Colonic mucosa (tissue), 4 donors: ENCODE measurements at regions not wholly inside any gene's neighbourhood (a gene's known extent, or its start where the extent isn't known, plus 50 kb on each side); places are given as distances from the start of the nearest gene placed in this dataset.

Experiments
- DNase-seq: peaks from one replicate; pipeline ENCODE4 v3.0.0-alpha.2; 2020
- H3K27ac ChIP-seq: fragments of 200-600 bp; one replicate; pipeline ENCODE4 v1.8.0; 2021
- H3K27me3 ChIP-seq: fragments of 200-600 bp; one replicate; pipeline ENCODE4 v1.8.0; 2021
- H3K36me3 ChIP-seq: fragments of 200-600 bp; one replicate; pipeline ENCODE4 v1.8.0; 2021
- H3K4me1 ChIP-seq: fragments of 200-600 bp; one replicate; pipeline ENCODE4 v1.8.0; 2021; ENCODE audit warnings: mild to moderate bottlenecking
- H3K4me3 ChIP-seq: fragments of 200-600 bp; one replicate; pipeline ENCODE4 v1.8.0; 2021
- H3K9ac ChIP-seq, 2 donors: one replicate each; pipeline ENCODE4 v1.7.0; 2013; ENCODE audit warnings: control low read depth in 2 of 2, low read depth in 2 of 2, low read length in 2 of 2
- H3K9me3 ChIP-seq: fragments of 200-600 bp; one replicate; pipeline ENCODE4 v1.8.0; 2021
- intact Hi-C: fragments of 100-400 bp; cut with DNase I; formaldehyde crosslinking; loops from one replicate; pipeline ENCODE4 v1.14.1; 2022
- TF ChIP-seq, protein P1 (sequence below): fragments of 200-600 bp; IDR thresholded peaks from one replicate; pipeline ENCODE4 v1.8.0; 2022; ENCODE audit warnings: antibody characterized with exemption, mild to moderate bottlenecking
- donor health status: healthy.
- donor health status: DM: no; HTN: no; CAD: no.
- donor health status: DM: no; HTN: no; CAD: no.

DNA sequence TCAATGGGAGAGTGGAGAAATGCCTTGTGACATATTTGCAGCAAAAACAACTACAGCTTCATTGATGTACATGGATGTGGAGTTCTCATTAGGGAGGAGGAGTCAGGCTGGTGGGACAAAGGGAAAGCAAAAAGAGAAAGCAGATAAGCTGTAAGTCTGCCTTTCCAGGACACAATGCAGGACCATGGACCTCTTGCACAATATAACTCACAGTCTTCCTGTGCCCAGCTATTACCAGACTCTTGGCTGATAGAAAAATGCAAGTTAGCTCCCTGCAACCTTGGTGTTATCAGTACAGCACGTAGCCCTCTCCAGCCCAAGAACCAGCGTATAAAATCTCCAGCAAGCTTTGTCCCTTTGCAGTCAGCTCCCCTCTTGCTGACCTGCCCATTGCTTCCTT lies 232.3 kb downstream of the NFATC2 start:
- Histone ChIP-seq H3K4me1 (no peaks in the 10 kb centered on the region), H3K27ac (no peak overlapping the region)

GRCh38 chr20:51309128-51309527 lies 233.4 kb downstream of the NFATC2 start:
- H3K36me3 ChIP-seq: no peaks in the 10 kb centered on the region
- H3K4me3 ChIP-seq: no peak overlapping the region
- no peak for DNase-seq
- no peaks in the 10 kb centered on the region for H3K4me1 ChIP-seq
- intact Hi-C loops: loop anchor here (5.0 kb wide), 1 partner anchor 322 kb away; no protein-coding TSS in a partner anchor
- no peaks in the 10 kb centered on the region for H3K9me3 ChIP-seq
- no peak overlapping the region for H3K27ac ChIP-seq
- H3K27me3 ChIP-seq: no peaks in the 10 kb centered on the region
- TF ChIP-seq, protein P1, sequence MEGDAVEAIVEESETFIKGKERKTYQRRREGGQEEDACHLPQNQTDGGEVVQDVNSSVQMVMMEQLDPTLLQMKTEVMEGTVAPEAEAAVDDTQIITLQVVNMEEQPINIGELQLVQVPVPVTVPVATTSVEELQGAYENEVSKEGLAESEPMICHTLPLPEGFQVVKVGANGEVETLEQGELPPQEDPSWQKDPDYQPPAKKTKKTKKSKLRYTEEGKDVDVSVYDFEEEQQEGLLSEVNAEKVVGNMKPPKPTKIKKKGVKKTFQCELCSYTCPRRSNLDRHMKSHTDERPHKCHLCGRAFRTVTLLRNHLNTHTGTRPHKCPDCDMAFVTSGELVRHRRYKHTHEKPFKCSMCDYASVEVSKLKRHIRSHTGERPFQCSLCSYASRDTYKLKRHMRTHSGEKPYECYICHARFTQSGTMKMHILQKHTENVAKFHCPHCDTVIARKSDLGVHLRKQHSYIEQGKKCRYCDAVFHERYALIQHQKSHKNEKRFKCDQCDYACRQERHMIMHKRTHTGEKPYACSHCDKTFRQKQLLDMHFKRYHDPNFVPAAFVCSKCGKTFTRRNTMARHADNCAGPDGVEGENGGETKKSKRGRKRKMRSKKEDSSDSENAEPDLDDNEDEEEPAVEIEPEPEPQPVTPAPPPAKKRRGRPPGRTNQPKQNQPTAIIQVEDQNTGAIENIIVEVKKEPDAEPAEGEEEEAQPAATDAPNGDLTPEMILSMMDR: no peak
- no peak overlapping the region for H3K9ac ChIP-seq

More for the DNA sequence above, 232.3 kb downstream of the NFATC2 start:
- Histone ChIP-seq H3K9me3 (no peaks in the 10 kb centered on the region), H3K27me3 (no peaks in the 10 kb centered on the region), H3K9ac (no peak overlapping the region), H3K36me3 (no peaks in the 10 kb centered on the region), H3K4me3 (no peak overlapping the region)
- TF ChIP-seq, protein P1: no peak
- no peak for DNase-seq
- intact Hi-C loops: no loop called here

- intact Hi-C loops: loop anchor here (5.0 kb wide), 1 partner anchor 319 kb away; no protein-coding TSS in a partner anchor
- no peak overlapping the region for H3K9ac ChIP-seq
- no peaks in the 10 kb centered on the region for H3K4me1 ChIP-seq
- no peak overlapping the region for H3K27ac ChIP-seq
- no peaks in the 10 kb centered on the region for H3K36me3 ChIP-seq
- H3K4me3 ChIP-seq: no peak overlapping the region
- TF ChIP-seq, protein P1: peak; percentile 87
- peak; percentile 73 for DNase-seq
- H3K9me3 ChIP-seq: no peaks in the 10 kb centered on the region
- no peaks in the 10 kb centered on the region for H3K27me3 ChIP-seq
These were observed 235.8 kb downstream of the NFATC2 start for GRCh38 chr20:51306521-51307358.

GRCh38 chr20:51306081-51306480 lies 236.4 kb downstream of the NFATC2 start:
- Histone ChIP-seq H3K9ac (no peak overlapping the region), H3K4me1 (no peaks in the 10 kb centered on the region), H3K36me3 (no peaks in the 10 kb centered on the region), H3K4me3 (no peak overlapping the region), H3K27me3 (no peaks in the 10 kb centered on the region), H3K27ac (no peak overlapping the region), H3K9me3 (no peaks in the 10 kb centered on the region)
- TF ChIP-seq, protein P1: no peak
- intact Hi-C loops: loop anchor here (5.0 kb wide), 1 partner anchor 319 kb away; no protein-coding TSS in a partner anchor
- DNase-seq: no peak

DNA sequence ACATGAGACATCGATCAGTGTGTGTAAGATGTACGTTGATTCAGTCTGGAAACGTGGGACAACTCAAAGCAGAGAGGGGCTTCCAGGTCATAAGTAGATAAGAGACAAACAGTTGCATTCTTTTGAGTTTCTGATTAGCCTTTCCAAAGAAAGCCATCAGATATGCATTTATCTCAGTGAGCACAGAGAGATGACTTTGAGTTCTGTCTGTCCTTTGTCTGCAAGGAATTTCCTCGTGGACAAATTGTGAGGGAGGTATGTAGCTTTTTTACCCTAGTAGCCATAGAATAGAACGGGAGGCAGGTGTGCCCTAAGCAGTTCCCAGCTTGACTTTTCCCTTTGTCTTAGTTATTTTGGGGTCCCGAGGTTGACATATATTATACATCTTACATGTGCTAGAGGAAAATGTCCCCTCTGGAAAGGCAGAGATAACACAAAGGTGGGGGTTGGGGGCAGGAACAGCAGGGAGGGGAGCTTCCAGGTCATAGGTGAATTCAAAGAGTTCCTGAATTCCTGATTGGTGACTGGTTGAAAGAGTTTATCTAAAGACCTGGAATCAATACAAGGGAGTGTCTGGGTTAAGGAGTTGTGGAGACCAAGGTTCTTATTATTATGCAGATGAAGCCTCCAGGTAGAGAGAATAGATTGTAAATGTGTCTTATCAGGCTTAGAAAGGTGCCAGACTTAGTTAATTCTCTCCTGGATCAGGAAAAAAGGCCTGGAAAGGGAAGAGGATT lies 237.0 kb downstream of the NFATC2 start:
- intact Hi-C loops: loop anchor here (5.0 kb wide), 1 partner anchor 318 kb away; no protein-coding TSS in a partner anchor
- no peak for DNase-seq

More for the DNA sequence above, 237.0 kb downstream of the NFATC2 start:
- H3K4me1 ChIP-seq: no peaks in the 10 kb centered on the region
- TF ChIP-seq, protein P1: no peak
- H3K9me3 ChIP-seq: no peaks in the 10 kb centered on the region
- H3K9ac ChIP-seq: no peak overlapping the region
- H3K27me3 ChIP-seq: no peaks in the 10 kb centered on the region
- H3K36me3 ChIP-seq: no peaks in the 10 kb centered on the region
- H3K27ac ChIP-seq: no peak overlapping the region
- H3K4me3 ChIP-seq: no peak overlapping the region
